Caco-2 (cell line): ENCODE measurements at regions not wholly inside any gene's neighbourhood (a gene's known extent, or its start where the extent isn't known, plus 50 kb on each side); places are given as distances from the start of the nearest gene placed in this dataset.

Experiments used
- BruUV-seq: library from RNA; stranded (reverse); fragments of 400-500 nt; replicated peaks from 2 replicates; lab custom pipeline; 2021; lab: Mats Ljungman, UMichigan
- CTCF ChIA-PET: fragments of 300-600 bp; sonication (Branson Sonifier 250); formaldehyde crosslinking; loops from one replicate; lab custom pipeline; 2022; ENCODE audit warnings: antibody characterized with exemption; lab: Charles Lee
- POLR2A ChIA-PET: fragments of 300-600 bp; sonication (Branson Sonifier 250); formaldehyde crosslinking; loops from one replicate; lab custom pipeline; 2022; ENCODE audit warnings: antibody characterized with exemption; lab: Charles Lee
- DNase-seq, 2 experiments: peaks; one replicate each; pipeline versions ENCODE4 v3.0.0 to v3.0.0-alpha.2; 2020 to 2022
- H3K27me3 ChIP-seq: replicated peaks from 2 replicates; pipeline ENCODE4 v1.6.0; 2011; ENCODE audit warnings: low read length; ENCODE audit not compliant: control insufficient read depth, insufficient read depth
- H3K36me3 ChIP-seq: 2 replicates; pipeline ENCODE4 v1.5.1; 2011; ENCODE audit warnings: low read length; ENCODE audit not compliant: control insufficient read depth, insufficient read depth
- H3K4me1 ChIP-seq: fragments of 250-450 bp; sonication (Bioruptor Pico); 2 replicates; pipeline ENCODE4 v1.5.1; 2020; ENCODE audit warnings: mild to moderate bottlenecking
- H3K4me3 ChIP-seq: 2 replicates; pipeline ENCODE4 v1.5.1; 2011; ENCODE audit warnings: low read depth, mild to moderate bottlenecking, control low read depth, low read length
- H3K9me3 ChIP-seq: fragments of 250-450 bp; sonication (Bioruptor Pico); 2 replicates; pipeline ENCODE4 v1.5.1; 2020; ENCODE audit warnings: mild to moderate bottlenecking, moderate library complexity
- H3K27ac Mint-ChIP-seq: one replicate; pipeline ENCODE4 v1.8.0; 2022; ENCODE audit warnings: mixed read lengths; ENCODE audit not compliant: unreplicated experiment
- H3K27me3 Mint-ChIP-seq: one replicate; pipeline ENCODE4 v1.8.0; 2022; ENCODE audit warnings: mixed read lengths; ENCODE audit not compliant: insufficient read depth, unreplicated experiment
- H3K36me3 Mint-ChIP-seq: one replicate; pipeline ENCODE4 v1.8.0; 2022; ENCODE audit warnings: mild to moderate bottlenecking, mixed read lengths; ENCODE audit not compliant: insufficient read depth, unreplicated experiment
- H3K4me1 Mint-ChIP-seq: one replicate; pipeline ENCODE4 v1.8.0; 2022; ENCODE audit warnings: low read depth, mixed read lengths; ENCODE audit not compliant: unreplicated experiment
- H3K4me3 Mint-ChIP-seq: one replicate; pipeline ENCODE4 v1.8.0; 2022; ENCODE audit warnings: mild to moderate bottlenecking, moderate library complexity, mixed read lengths; ENCODE audit not compliant: unreplicated experiment
- H3K9me3 Mint-ChIP-seq: one replicate; pipeline ENCODE4 v1.8.0; 2022; ENCODE audit warnings: mixed read lengths; ENCODE audit not compliant: unreplicated experiment
- intact Hi-C: fragments of 100-400 bp; cut with micrococcal nuclease; formaldehyde crosslinking; loops from one replicate; pipeline ENCODE4 v1.10.0; 2022; ENCODE audit not compliant: unreplicated experiment
- TF ChIP-seq, protein P1 (sequence below), 2 experiments: fragments of 200-600 bp in 1 of 2; IDR thresholded peaks; 1 replicate in 1 of 2; 2 replicates in 1 of 2; pipeline versions ENCODE4 v1.5.1 to v1.8.0; 2011 to 2022; ENCODE audit warnings: antibody characterized with exemption in 1 of 2, control low read depth in 1 of 2, inconsistent platforms in 1 of 2, low read depth in 1 of 2, low read length in 1 of 2, mild to moderate bottlenecking in 1 of 2, moderate library complexity in 1 of 2; ENCODE audit not compliant: insufficient read depth in 1 of 2, severe bottlenecking in 1 of 2, unreplicated experiment in 1 of 2

DNA sequence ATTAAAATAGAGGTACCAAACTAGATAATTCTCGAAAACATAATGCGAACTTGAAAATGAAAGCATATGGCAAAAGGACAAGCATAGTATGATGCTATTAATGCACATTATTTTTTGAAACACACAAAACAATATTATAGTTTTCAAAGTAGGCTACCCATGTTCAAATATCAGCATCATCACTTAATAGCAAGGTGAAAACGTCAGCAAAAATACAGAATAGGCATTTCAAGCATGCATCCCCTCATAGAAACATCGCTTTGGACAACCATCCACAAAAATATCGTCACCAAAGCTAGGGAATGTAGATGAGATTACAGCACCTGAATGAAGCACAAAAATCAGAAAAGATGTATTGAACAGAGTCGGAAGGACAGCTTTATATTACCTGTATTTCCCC, 814.5 kb upstream of the LRRC4C start:
- H3K36me3 ChIP-seq: no peaks in the 10 kb centered on the region
- H3K4me3 Mint-ChIP-seq: no peak overlapping the region
- no peaks in the 10 kb centered on the region for H3K27me3 Mint-ChIP-seq
- intact Hi-C loops: no loop called here
- TF ChIP-seq, protein P1, sequence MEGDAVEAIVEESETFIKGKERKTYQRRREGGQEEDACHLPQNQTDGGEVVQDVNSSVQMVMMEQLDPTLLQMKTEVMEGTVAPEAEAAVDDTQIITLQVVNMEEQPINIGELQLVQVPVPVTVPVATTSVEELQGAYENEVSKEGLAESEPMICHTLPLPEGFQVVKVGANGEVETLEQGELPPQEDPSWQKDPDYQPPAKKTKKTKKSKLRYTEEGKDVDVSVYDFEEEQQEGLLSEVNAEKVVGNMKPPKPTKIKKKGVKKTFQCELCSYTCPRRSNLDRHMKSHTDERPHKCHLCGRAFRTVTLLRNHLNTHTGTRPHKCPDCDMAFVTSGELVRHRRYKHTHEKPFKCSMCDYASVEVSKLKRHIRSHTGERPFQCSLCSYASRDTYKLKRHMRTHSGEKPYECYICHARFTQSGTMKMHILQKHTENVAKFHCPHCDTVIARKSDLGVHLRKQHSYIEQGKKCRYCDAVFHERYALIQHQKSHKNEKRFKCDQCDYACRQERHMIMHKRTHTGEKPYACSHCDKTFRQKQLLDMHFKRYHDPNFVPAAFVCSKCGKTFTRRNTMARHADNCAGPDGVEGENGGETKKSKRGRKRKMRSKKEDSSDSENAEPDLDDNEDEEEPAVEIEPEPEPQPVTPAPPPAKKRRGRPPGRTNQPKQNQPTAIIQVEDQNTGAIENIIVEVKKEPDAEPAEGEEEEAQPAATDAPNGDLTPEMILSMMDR (IDR thresholded peaks at IDR 0.05; ENCODE audit: insufficient read depth in 1 of 2, low read depth in 1 of 2, low read length in 1 of 2, severe bottlenecking in 1 of 2, unreplicated experiment in 1 of 2): no peak
- H3K27ac Mint-ChIP-seq: no peak overlapping the region
- no peaks in the 10 kb centered on the region for H3K4me1 Mint-ChIP-seq
- H3K36me3 Mint-ChIP-seq: no peaks in the 10 kb centered on the region
- CTCF ChIA-PET: no interaction called here
- DNase-seq: no peak
- H3K4me3 ChIP-seq: no peak overlapping the region
- no peaks in the 10 kb centered on the region for H3K27me3 ChIP-seq
- no TSS peak for BruUV-seq
- peaks cover 13% of the 10 kb centered on the region for H3K9me3 Mint-ChIP-seq
- no peaks in the 10 kb centered on the region for H3K4me1 ChIP-seq
- POLR2A ChIA-PET: no interaction called here
- no peaks in the 10 kb centered on the region for H3K9me3 ChIP-seq

DNA sequence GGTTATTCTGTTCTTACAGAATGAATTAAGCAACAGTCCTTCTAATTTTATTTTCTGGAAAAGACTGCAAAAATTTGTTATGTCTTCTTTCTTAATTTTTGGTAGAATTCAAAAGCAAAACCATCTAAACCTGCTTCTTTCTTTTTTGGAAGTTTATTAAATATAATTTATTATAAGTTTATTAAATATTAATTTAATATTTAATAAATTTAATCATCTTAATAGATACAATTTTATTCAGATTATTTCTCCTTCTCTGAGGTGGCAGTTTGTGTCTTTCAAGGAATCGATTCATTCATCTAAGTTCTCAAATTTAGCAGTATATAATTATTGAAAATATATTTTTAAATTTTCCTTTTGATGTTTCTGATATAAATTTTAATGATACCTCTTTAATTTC, 837.5 kb upstream of the LRRC4C start:
- no peaks in the 10 kb centered on the region for H3K36me3 ChIP-seq
- Mint-ChIP-seq H3K36me3 (no peaks in the 10 kb centered on the region), H3K27ac (no peak overlapping the region), H3K4me1 (no peaks in the 10 kb centered on the region), H3K27me3 (no peaks in the 10 kb centered on the region), H3K9me3 (no peaks in the 10 kb centered on the region), H3K4me3 (no peak overlapping the region)
- POLR2A ChIA-PET: no interaction called here
- H3K4me3 ChIP-seq: no peak overlapping the region
- TF ChIP-seq, protein P1 (IDR thresholded peaks at IDR 0.05; ENCODE audit: insufficient read depth in 1 of 2, low read depth in 1 of 2, low read length in 1 of 2, severe bottlenecking in 1 of 2, unreplicated experiment in 1 of 2): no peak
- DNase-seq: no peak
- H3K4me1 ChIP-seq: no peaks in the 10 kb centered on the region
- H3K9me3 ChIP-seq: no peaks in the 10 kb centered on the region
- BruUV-seq: no TSS peak
- H3K27me3 ChIP-seq: no peaks in the 10 kb centered on the region
- intact Hi-C loops: no loop called here
- CTCF ChIA-PET: no interaction called here

GRCh38 chr11:42299780-42300179, 840.3 kb upstream of the LRRC4C start:
- no peak for DNase-seq
- ChIA-PET CTCF (no interaction called here), POLR2A (no interaction called here)
- Mint-ChIP-seq H3K4me1 (no peaks in the 10 kb centered on the region), H3K27me3 (no peaks in the 10 kb centered on the region), H3K27ac (no peak overlapping the region), H3K4me3 (no peak overlapping the region), H3K9me3 (no peaks in the 10 kb centered on the region), H3K36me3 (no peaks in the 10 kb centered on the region)
- Histone ChIP-seq H3K4me1 (no peaks in the 10 kb centered on the region), H3K36me3 (no peaks in the 10 kb centered on the region), H3K9me3 (no peaks in the 10 kb centered on the region), H3K4me3 (no peak overlapping the region), H3K27me3 (no peaks in the 10 kb centered on the region)
- BruUV-seq: no TSS peak
- TF ChIP-seq, protein P1 (IDR thresholded peaks at IDR 0.05; ENCODE audit: insufficient read depth in 1 of 2, low read depth in 1 of 2, low read length in 1 of 2, severe bottlenecking in 1 of 2, unreplicated experiment in 1 of 2): no peak
- intact Hi-C loops: no loop called here
